Neuronal stem cell (in vitro differentiated cells): ENCODE measurements at regions not wholly inside any gene's neighbourhood (a gene's known extent, or its start where the extent isn't known, plus 50 kb on each side); places are given as distances from the start of the nearest gene placed in this dataset.
"Not testable (repeated sequence)": the region's sequence is repeated elsewhere in the genome, so short reads cannot be mapped to it uniquely, and the experiment has no call there.

Experiments used
- DNase-seq: peaks from one replicate; pipeline ENCODE4 v3.0.0-alpha.2; 2013; ENCODE audit warnings: low spot score
- H2AFZ ChIP-seq: one replicate; pipeline ENCODE4 v1.6.1; 2013; ENCODE audit warnings: mild to moderate bottlenecking, low read length, inconsistent platforms
- H2AK5ac ChIP-seq: 2 replicates; pipeline ENCODE4 v1.6.1; 2013; ENCODE audit warnings: low read depth, mild to moderate bottlenecking, inconsistent platforms, low read length, moderate library complexity, mixed read lengths
- H2BK120ac ChIP-seq: 2 replicates; pipeline ENCODE4 v1.6.1; 2013; ENCODE audit warnings: low read depth, mild to moderate bottlenecking, inconsistent platforms, low read length, moderate library complexity, mixed read lengths
- H2BK12ac ChIP-seq: one replicate; pipeline ENCODE4 v1.6.1; 2013; ENCODE audit warnings: low read length, inconsistent platforms
- H2BK15ac ChIP-seq: 2 replicates; pipeline ENCODE4 v1.6.1; 2013; ENCODE audit warnings: mild to moderate bottlenecking, low read length, inconsistent platforms, mixed read lengths
- H2BK5ac ChIP-seq: one replicate; pipeline ENCODE4 v1.6.1; 2013; ENCODE audit warnings: inconsistent platforms, mild to moderate bottlenecking, low read length, moderate library complexity
- H3K14ac ChIP-seq: one replicate; pipeline ENCODE4 v1.6.1; 2013; ENCODE audit warnings: low read length, inconsistent platforms
- H3K18ac ChIP-seq: 2 replicates; pipeline ENCODE4 v1.6.1; 2013; ENCODE audit warnings: low read length, inconsistent platforms
- H3K23ac ChIP-seq: 2 replicates; pipeline ENCODE4 v1.6.1; 2013; ENCODE audit warnings: low read depth, mild to moderate bottlenecking, mixed read lengths, low read length, inconsistent platforms; ENCODE audit not compliant: poor library complexity
- H3K27ac ChIP-seq: replicated peaks from 3 replicates; pipeline ENCODE4 v1.5.1; 2013; ENCODE audit warnings: low read length, inconsistent platforms
- H3K27me3 ChIP-seq, 3 experiments: 2 replicates each; pipeline ENCODE4 v1.6.1; 2013; ENCODE audit warnings: low read length in 3 of 3, mild to moderate bottlenecking in 2 of 3, inconsistent platforms in 1 of 3, low read depth in 1 of 3, mixed read lengths in 1 of 3, moderate library complexity in 1 of 3; ENCODE audit not compliant: control insufficient read depth in 3 of 3, insufficient read depth in 3 of 3
- H3K36me3 ChIP-seq, 2 donors: replicated peaks in 1 of 2; 2 replicates each; pipeline ENCODE4 v1.6.1; 2013; ENCODE audit warnings: low read length in 2 of 2; ENCODE audit not compliant: control insufficient read depth in 2 of 2, insufficient read depth in 2 of 2
- H3K4ac ChIP-seq: 2 replicates; pipeline ENCODE4 v1.6.1; 2013; ENCODE audit warnings: inconsistent platforms, mild to moderate bottlenecking, low read length, moderate library complexity
- H3K4me1 ChIP-seq, 2 donors: 1 replicate in 1 of 2; 2 replicates in 1 of 2; pipeline ENCODE4 v1.6.1; 2013; ENCODE audit warnings: low read length in 2 of 2, low read depth in 1 of 2; ENCODE audit not compliant: control insufficient read depth in 2 of 2, insufficient read depth in 1 of 2
- H3K4me2 ChIP-seq: one replicate; pipeline ENCODE4 v1.6.1; 2013; ENCODE audit warnings: mild to moderate bottlenecking, low read length, inconsistent platforms; ENCODE audit not compliant: insufficient read depth, poor library complexity, severe bottlenecking
- H3K4me3 ChIP-seq, 2 donors: 2 replicates each; pipeline ENCODE4 v1.5.1; 2013; ENCODE audit warnings: low read length in 2 of 2, mild to moderate bottlenecking in 2 of 2, inconsistent platforms in 1 of 2, moderate library complexity in 1 of 2
- H3K79me1 ChIP-seq: one replicate; pipeline ENCODE4 v1.6.1; 2013; ENCODE audit warnings: low read depth, mild to moderate bottlenecking, inconsistent platforms, low read length, moderate library complexity
- H3K9ac ChIP-seq: one replicate; pipeline ENCODE4 v1.6.1; 2013; ENCODE audit warnings: mild to moderate bottlenecking, low read depth, low read length, inconsistent platforms; ENCODE audit not compliant: poor library complexity
- H3K9me3 ChIP-seq, 2 donors: replicated peaks in 1 of 2; 2 replicates each; pipeline versions ENCODE3 to v1.6.1; 2013; ENCODE audit warnings: low read length in 2 of 2, mild to moderate bottlenecking in 2 of 2, inconsistent platforms in 1 of 2, low read depth in 1 of 2, mixed read lengths in 1 of 2, moderate library complexity in 1 of 2; ENCODE audit not compliant: control insufficient read depth in 2 of 2, insufficient read depth in 1 of 2
- H4K8ac ChIP-seq: one replicate; pipeline ENCODE4 v1.6.1; 2013; ENCODE audit warnings: low read depth, mild to moderate bottlenecking, inconsistent platforms, low read length, moderate library complexity
- H4K91ac ChIP-seq: one replicate; pipeline ENCODE4 v1.6.1; 2013; ENCODE audit warnings: low read length, low read depth, mild to moderate bottlenecking, inconsistent platforms; ENCODE audit not compliant: poor library complexity
- WGBS, 2 donors: extraction: QIAGEN DNeasy Blood & Tissue Kit; methylation state at CpG; one replicate each; pipeline ENCODE4 v1.1.7; 2013; ENCODE audit warnings: missing lambda C conversion rate in 2 of 2, mixed read lengths in 1 of 2; ENCODE audit not compliant: insufficient read length in 2 of 2, insufficient replicate concordance in 1 of 2; ENCODE audit errors: extremely low coverage in 2 of 2; 5-methylcytosine and 5-hydroxymethylcytosine counted together

DNA sequence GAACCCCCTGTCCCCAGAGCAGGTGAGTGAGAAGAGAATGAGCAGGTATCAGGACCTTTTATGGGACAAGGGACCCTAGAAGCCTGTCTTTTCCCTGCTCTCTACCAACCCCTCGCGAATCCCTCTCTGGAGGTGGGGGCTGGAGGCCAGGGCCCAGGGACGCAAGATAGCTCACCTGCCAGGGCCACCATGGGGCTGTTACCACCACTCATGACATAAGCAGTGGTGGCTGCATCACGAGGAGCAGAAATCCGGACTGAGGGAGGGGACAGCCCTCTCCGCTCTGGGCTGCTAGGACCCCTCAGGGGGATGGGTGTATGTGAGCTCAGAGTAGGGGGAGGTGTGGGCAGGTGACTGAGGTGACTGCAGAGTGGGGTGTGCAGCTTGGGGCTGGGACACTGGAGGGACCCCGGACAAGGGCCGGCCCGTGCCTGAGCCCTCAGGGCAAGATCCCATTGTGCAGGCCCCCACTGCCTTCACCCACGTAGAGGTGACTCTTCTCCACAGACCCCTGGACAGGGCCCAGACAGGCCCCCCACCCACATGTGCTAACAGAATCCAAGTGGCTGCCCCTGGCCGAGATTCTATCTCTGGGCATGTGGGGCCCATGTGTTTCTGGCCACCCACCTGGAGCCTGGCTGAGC lies 190.6 kb downstream of the TBC1D2B start:
- Histone ChIP-seq H3K14ac (no peak overlapping the region), H3K4me2 (no peak overlapping the region), H2BK5ac (no peak overlapping the region), H3K9ac (no peak overlapping the region), H2BK12ac (no peak overlapping the region), H3K4me1 (peaks cover 1 to 2% of the 10 kb centered on the region in 2 donors), H3K79me1 (no peaks in the 10 kb centered on the region), H2AK5ac (no peak overlapping the region), H4K8ac (no peak overlapping the region), H3K4ac (no peak overlapping the region), H4K91ac (no peak overlapping the region), H3K36me3 (no peaks in the 10 kb centered on the region), H3K27ac (no peak overlapping the region), H3K27me3 (peaks cover 0 to 5% (median 0%) of the 10 kb centered on the region in 3 experiments), H3K18ac (peak overlapping the region; percentile 57), H2BK120ac (no peak overlapping the region), H3K9me3 (no peaks in the 10 kb centered on the region), H2BK15ac (no peak overlapping the region), H3K23ac (no peak overlapping the region), H2AFZ (no peak overlapping the region), H3K4me3 (no peak overlapping the region)
- no peak for DNase-seq
- WGBS, 2 donors: no CpG with 5 or more reads among the region's 11 CpGs

DNA sequence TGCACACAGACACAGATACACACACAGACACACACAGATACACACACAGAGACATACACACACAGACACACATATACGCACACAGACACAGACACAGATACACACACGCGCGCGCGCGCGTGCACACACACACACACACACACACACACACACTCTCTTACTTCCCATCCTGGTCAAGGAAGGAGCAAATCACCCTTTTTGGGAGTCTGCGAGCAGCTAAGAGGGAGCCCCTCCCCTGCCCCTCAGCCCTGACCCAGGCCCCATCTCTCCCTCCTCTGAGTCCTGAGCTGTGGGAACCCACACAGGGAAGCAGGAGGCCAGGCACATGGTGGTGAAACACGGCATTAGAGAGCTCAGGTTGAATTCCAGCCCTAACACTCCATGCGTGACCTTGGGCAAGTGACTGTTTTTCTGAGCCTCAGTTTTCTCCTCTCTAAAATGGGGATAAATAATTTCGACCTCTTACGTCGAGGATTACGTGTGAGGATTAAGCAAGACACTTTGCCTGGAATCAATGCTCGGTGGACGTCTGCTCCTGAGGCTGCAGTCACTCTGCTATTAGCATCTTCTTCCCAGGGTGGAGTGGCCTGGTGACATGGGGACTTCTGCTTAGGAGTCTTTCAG lies 191.5 kb downstream of the TBC1D2B start:
- H3K4me2 ChIP-seq, H3K9me3 ChIP-seq, H3K36me3 ChIP-seq, H2AK5ac ChIP-seq, H2AFZ ChIP-seq, H4K91ac ChIP-seq, H3K27me3 ChIP-seq, DNase-seq, H4K8ac ChIP-seq, H2BK15ac ChIP-seq, H2BK5ac ChIP-seq, H3K79me1 ChIP-seq, H2BK120ac ChIP-seq, H3K27ac ChIP-seq, H3K9ac ChIP-seq, H3K18ac ChIP-seq, H3K4ac ChIP-seq, H3K23ac ChIP-seq, H2BK12ac ChIP-seq, H3K4me1 ChIP-seq: not testable (repeated sequence)
- no CpG with 5 or more reads among the region's 17 CpGs for WGBS, 2 donors
- peak overlapping the region in 1 of 2 donors; percentile 73 for H3K4me3 ChIP-seq
- H3K14ac ChIP-seq: peak overlapping the region; percentile 2

DNA sequence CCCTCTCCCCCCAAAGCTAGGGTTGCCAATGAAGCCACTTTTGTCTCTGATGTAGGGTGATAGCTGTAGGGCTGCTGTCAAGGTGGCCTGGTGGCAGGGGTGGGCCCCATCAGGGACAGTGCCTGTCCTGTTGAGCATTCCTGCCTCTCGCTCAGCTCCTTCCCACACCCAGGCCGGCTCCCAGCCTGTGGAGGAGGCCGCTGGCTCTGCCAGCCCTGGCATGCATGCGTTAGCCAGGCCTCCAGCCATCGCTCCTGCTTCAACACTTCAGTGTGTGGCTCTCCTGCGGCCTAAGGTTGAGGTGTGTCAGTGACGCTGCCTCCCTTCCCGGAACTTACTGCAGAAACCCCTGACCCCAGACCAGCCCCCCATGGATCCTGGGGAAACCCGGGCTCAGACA lies 194.5 kb downstream of the TBC1D2B start:
- H3K4me3 ChIP-seq, H3K23ac ChIP-seq, H3K36me3 ChIP-seq, H3K4me2 ChIP-seq, H3K14ac ChIP-seq, H3K79me1 ChIP-seq, H2BK15ac ChIP-seq, H2BK5ac ChIP-seq, H4K91ac ChIP-seq, H4K8ac ChIP-seq, H2BK12ac ChIP-seq, H3K27ac ChIP-seq, H3K18ac ChIP-seq, H2AK5ac ChIP-seq, H2BK120ac ChIP-seq, DNase-seq, H3K27me3 ChIP-seq, H3K4ac ChIP-seq, H3K9ac ChIP-seq, H3K9me3 ChIP-seq, H2AFZ ChIP-seq, H3K4me1 ChIP-seq: not testable (repeated sequence)
- no CpG with 5 or more reads among the region's 9 CpGs for WGBS, 2 donors

DNA sequence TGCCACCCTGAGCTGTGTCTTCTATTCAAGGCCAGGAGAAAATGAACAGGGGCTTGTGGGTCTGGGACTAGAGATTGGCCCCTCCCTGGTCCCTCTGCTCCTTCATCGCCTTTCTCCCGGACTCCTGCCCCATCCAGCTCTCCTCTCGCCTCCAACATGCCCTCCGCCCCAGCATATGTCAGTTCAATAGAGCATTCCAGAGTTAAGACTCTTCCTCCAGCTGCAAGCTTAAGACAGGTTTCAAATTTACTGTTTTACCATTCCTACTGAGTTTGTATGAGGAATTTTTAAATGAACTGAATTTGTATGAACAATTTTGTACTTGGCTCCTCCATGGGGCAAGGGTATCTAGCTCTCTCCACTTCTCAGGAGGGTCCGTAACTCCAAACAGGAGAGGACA lies 195.6 kb downstream of the TBC1D2B start:
- H3K27me3 ChIP-seq: peaks cover 0 to 7% (median 0%) of the 10 kb centered on the region in 3 experiments
- WGBS, 2 donors: no CpG with 5 or more reads among the region's 5 CpGs
- H3K9ac ChIP-seq: no peak overlapping the region
- H3K36me3 ChIP-seq: no peaks in the 10 kb centered on the region
- no peak for DNase-seq
- H4K91ac ChIP-seq: no peak overlapping the region
- H4K8ac ChIP-seq: no peak overlapping the region
- no peaks in the 10 kb centered on the region for H3K79me1 ChIP-seq
- no peak overlapping the region for H2BK12ac ChIP-seq
- no peak overlapping the region for H2BK15ac ChIP-seq
- H3K4me2 ChIP-seq: no peak overlapping the region
- no peak overlapping the region for H3K18ac ChIP-seq
- H3K23ac ChIP-seq: no peak overlapping the region
- H2AFZ ChIP-seq: no peak overlapping the region
- H2BK5ac ChIP-seq: no peak overlapping the region
- H3K9me3 ChIP-seq: no peaks in the 10 kb centered on the region
- H3K4me1 ChIP-seq: peaks cover 1 to 2% of the 10 kb centered on the region in 2 donors
- H3K4me3 ChIP-seq: no peak overlapping the region
- peak overlapping the region; percentile 37 for H2AK5ac ChIP-seq
- no peak overlapping the region for H3K14ac ChIP-seq
- H3K27ac ChIP-seq: no peak overlapping the region
- no peak overlapping the region for H3K4ac ChIP-seq
- H2BK120ac ChIP-seq: no peak overlapping the region
